ENCODE measurements at regions not wholly inside any gene's neighbourhood (a gene's known extent, or its start where the extent isn't known, plus 50 kb on each side); places are given as distances from the start of the nearest gene placed in this dataset.

DNA sequence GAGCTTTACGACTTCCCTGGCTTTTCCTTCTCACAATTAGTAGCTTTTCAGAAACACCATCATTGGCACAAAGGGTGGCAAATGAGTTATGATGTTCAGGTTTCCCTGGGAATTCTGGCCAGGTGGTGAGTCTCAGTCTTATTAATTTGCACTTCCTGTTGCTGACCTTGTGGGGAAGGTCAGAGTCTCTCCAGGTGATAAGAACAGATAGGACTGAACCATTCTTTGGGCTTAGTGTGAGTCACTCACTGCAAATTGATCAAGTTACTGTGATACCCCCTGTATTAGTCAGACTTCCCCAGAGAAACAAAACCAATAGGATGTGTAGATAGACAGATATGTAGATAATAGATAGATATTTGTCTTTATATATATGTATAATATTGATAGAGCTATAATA lies 53.8 kb upstream of the RANBP3L start:
- FAIRE-seq = no peak

DNA sequence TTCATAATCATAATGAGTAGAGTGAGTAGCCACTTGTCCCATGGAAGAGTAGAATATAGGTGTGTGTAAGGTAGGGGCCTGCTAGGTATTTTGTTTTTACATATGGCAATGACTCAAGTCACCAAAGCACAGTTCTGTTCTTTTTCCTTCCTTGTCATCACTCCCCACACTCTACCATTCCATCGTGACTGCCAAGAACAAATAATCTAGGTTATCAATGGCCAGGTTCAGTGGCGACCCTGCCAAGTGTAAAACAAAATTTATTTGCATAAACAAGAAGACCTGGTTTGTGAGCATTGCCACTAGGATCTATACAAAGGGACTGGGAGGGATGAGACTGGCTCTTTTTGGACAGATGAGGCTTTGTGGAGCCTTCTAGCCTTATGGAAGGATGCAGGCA lies 55.2 kb upstream of the RANBP3L start:
- FAIRE-seq = no peak

DNA sequence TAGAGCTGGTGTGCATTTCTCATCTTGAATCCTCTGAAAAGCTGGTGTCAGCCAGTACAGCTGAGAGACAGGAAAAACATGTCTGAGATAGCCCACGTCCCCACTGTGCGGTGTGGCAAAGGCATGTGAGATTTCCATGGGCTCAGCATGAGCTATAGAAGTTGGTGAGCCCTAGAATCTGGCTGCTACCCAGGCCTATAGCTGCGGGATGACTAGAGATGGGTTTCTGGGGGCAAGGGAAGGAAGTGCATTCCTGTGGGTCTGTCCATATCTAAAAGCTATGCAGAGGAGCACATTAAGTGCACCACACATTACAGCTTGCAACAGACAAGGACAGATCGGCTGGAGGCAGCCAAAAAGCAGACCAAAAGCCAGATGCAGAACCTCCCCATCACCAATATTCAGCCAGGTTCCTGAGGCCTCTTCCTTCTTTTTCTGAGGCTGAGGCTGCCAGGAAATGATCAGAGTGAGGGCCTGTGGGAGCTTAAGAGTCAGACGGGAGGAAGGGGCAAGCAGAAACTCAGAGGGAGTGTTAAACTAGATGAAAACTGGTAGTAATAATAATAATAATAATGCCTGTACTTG lies 55.8 kb upstream of the RANBP3L start:
- FAIRE-seq = no peak

DNA sequence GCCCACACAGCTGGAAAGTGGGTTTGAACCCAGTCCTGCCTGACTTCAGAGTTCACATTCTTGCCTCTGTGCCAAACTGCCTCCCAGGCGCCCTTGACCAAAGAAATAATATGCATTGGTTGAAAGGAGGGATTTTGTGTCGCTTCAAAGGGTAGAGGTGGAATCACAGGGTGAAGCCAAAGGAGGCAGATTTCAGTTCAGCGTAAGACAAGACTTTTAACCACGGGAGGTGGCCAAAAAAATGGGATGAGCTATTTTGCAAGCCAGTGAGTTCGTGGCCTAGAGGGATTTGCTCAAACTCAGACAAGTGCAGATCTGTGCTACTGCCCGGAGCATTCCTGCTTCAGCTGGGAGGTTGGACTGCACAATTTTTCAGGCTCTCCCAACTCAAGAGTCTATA lies 57.6 kb upstream of the RANBP3L start:
- FAIRE-seq = no peak

DNA sequence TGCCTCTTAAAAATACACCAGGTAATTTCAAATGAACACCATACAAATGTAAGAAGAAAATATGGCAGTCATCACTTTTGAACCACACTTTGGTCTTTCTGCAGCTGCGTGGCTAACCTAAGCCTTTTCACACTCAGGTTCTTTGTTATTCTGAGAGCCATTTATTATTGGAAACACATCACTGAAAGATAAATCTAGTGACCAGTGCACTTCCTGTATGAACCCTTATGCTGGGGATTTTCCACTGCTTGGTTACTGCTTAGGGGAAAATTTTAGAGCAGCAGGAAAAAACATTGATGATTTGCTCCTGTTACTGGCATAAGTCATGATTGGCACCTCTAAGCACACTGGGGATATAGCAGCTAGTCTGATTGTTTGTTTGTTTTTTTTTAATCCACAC lies 58.6 kb upstream of the RANBP3L start:
- FAIRE-seq = no peak

DNA sequence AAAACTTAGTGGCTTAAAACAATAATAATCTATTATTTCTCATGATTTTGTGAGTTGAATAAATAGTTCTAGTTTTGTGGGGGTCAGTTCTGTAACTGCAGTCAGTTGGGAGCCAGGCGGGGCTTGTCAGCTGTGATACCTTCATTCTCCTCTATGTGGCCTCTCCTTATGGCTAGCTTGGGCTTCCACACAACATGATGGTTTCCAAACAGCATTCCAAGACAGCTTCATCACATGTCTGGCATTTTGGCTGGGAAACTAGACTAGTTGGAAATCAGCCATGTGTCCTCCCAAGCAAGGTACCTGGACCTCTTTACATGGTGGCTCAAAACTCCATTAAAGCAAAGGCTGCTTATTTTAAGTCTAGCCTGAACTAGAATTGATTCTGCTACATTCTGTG lies 61.4 kb upstream of the RANBP3L start:
- no peak for FAIRE-seq

DNA sequence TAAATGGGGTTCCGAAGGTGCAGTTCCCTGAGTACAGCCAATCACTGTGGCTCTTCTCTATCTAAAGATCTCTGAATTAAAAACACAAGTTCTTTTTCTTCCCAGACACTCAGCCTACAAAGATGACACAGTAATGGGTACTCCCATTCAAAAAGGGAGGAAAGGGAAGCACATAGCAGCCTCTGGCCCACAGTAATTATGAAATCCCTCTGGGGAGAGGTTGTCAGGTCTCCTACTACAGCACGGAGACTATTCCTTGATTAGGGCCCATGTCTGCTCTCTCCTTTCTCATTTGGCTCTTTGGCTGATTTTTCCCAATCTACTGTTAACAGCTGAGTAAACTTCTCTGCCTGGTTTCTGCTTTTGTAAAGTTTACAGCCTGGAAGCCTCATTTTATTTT lies 62.0 kb upstream of the RANBP3L start:
- FAIRE-seq = no peak

DNA sequence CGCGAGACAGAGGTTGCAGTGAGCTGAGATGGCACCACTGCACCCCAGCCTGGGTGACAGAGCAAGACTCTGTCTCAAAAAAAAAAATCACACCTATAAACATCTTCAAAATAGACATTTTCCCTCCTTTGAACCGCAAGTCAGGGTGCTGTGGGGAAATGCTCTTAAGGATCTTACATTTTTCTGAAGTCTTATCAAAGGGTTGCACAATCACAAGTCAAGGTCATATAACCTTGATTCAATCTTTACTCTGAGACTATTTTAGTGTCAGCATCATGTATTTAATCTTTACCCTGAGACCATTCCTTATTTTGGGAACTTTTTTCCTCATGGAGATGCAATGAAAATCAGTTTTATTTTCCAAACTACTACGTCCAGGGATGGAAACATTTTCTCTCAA lies 62.8 kb upstream of the RANBP3L start:
- FAIRE-seq = no peak

DNA sequence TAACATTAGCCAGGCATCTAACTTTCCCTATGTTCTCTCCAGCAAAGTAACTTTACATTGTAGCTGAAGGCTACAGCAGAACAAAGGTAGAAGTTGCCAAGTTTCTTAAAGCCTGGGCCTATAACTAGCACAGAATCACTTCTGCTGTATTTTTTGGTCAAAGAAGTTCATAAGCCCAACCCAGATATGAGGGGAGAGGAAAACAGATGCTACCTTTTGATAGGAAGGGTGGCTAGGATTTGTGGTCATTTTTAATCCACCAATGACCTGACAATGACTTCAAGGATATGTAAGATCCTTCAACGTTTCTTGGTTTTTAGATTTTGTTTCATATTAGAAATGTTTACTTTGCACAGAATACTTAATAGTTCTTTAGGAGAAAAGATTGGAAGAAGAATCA lies 64.2 kb upstream of the RANBP3L start:
- no peak for FAIRE-seq

DNA sequence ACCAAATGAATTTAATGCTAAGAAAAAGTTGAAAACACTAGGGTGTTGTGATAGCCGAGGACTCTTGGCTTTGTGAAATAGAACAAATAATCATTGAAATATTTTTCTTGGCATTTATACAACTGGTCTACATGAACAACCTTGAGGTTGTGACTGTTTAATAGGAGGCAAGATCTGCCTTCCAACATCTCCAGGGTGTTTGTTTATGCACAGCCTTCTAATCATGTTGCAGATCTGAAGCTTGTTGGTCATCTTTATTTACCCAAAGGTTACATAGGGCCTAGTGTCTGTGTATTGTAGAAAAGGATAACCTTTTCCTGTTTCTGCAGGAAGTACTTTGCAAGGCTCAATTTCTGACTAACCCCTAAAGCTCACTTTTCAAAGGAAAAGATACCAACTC lies 65.2 kb upstream of the RANBP3L start:
- no peak for FAIRE-seq

DNA sequence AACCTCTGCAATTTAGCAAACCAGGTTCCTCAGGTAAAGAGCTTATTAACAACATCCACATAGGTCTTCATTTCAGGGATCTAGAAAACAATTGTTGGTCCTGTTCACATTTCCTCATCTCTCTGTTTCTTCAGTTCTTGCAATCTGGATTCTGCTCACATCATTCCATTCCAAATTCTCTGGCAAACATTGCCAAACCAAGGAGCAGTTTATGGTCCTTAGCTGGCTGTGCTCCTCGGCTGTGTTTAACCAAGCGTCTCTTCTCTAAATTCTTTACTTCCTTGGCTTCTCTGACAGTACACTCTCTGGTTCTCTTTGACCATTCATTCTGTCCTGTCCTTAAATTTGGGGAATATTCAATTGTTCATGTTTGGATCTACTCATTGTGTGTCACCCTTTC lies 65.8 kb upstream of the RANBP3L start:
- FAIRE-seq = no peak

DNA sequence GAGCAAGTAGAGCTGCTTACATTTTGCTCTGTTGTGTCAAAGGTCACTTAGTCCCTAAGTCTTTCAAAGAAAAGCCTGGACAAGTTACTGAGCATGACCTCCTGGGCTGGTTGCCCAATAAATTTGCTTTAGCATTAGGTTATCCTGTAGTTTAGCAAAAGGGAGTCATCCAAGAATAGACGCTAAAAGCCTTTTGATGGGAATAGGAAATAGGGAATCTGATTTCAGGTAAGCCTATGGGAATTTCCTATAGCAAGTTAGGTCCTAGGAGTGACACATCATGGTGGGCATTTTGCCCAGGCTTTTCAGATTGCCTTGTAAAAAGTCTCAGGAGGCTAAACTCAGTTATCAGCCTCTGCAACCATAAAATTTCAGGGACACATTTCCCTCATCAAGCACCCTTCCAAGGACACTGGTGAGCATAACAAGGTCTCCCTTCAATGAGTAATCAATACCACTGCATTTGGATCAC lies 67.6 kb upstream of the RANBP3L start:
- no peak for FAIRE-seq

DNA sequence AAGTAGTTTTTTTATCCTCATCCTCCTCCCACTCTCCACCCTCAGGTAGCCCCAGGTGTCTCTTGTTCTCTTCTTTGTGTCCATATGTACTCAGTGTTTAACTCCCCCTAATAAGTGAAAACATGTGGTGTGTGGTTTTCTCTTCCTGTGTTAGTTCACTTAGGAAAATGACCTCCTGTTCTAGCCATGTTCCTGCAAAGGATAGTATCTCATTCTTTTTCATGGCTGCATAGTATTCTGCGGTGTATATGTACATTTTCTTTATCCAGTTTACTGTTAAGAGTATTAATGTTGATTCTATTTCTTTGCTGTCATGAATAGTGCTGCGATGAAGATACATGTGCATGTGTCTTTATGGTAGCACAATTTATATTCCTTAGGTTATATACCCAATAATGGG lies 68.4 kb upstream of the RANBP3L start:
- FAIRE-seq = no peak

DNA sequence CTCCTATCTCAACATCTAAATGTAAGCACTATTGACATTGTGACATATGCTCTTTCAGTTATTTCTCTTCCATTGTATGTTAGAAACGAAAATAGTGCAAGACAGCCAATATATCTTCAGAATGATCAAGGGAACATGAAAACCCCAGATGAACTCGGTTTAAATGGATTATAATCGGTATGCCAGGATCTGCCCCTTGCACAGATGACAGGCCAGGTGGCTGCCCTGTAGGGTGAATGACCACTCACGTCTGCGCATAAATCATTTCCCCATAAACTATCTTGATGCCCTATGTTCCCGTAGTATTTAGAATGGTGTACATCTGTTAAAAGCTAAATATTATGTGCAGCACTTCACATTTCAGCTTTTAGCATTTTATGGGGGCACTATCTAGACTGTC lies 69.7 kb upstream of the RANBP3L start:
- FAIRE-seq = no peak

DNA sequence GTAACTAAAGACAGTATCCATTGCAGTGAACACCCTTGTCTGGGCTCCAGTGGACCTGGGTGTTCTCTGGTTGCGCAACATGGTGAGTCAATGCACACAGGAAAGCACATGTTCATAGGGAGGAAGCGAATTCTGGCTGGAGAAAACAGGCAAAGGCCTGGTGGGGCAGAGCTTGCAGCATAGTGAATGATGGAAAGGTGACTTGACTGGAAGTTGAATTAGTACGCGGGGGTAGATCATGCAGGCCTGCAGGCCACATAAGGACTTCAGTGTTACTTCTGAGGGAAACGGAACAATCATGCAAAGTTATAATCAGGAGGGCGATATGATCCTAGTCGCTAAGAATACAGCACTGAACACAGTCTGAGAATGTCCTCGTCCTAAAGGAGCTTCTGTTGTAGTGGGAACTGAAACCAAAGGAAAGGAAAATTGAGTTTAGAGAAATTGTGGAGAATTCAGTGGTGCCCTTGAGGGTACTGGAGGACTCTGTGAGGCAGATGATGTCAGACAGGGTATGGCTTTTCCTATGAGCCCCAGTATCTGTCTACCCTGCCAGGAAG lies 71.9 kb upstream of the RANBP3L start:
- FAIRE-seq = no peak

DNA sequence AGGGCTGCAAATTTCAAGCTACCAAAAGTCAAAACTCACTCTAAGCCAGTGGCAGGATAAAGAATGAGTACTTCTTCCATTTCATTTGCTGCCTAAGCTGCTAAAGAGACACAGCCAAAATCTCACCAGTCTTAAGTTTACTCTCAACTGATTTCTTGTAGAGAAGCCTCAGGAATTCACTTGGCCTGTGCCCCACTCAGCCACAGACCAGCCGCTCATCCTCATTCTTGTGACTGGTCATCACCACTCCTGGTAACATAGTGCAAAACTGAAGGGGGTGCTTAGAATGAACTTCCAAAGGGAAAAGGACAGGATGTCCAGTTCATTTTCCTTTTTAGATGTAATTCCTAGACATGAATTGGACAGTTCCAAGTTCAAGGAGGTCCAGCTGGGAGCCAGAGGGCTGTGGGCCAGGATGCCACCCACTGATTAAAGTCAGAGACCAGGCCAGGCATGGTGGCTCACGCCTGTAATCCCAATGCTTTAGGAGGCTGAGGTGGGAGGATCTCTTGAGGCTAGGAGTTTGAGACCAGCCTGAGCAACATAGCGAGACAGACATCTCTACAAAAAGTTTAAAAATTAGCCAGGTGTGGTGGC lies 72.7 kb upstream of the RANBP3L start:
- FAIRE-seq = no peak

DNA sequence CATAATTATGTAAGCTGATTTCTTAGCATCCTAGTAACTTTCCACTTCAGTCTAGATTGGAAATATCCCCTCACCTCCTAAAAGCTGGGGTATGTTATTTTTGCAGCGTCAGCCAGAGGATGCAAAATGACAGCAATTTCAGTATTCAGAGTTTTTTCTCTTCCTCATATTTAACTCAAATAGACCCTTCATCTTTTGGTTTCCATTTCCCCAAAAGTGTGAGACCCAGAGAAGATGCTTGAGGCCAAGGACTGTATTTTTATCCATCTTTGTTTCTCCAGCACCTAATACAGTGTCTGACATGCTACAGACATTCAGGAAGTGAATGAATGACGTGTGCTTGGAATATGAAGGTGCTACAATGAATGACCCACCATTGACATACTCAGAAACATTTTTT lies 75.5 kb upstream of the RANBP3L start:
- no peak for FAIRE-seq

DNA sequence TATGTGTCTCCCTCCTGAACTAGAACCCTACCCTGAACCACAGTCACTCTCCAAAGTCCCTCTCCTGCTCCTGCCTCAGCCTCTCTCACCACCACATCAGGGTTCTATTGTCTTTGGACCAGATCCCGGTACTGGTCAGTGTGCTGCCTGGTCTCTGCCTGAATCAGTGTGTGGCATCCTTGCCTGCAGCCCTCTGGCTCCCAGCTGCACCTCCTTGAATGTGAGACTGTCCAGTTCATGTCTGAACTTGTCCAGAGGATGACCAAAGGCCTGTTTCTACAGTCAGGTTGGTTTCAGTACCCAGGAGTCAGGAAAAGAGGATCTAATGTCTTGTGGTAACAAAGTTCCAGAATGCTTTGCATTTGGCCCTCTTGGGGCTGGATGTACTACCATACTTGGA lies 76.8 kb upstream of the RANBP3L start:
- FAIRE-seq = no peak

DNA sequence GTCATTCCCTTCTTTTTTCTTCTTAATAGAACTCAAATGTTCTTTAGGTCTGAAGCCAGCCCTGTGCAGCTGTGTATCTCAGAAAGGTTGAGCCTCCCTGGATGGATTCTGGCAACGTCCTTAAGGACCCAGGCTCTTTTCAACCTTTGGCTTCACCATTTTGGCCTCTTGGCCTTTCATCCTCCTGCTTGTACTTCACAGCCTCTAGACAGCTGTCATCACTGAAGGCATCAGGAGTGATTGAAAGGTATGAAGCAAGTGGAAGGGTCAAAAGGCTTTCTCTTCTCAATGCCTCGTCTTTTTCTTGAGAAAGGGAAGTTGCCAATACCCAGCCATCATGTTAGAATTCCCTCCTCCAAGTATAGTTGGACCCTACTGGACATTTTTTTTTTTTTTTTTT lies 81.2 kb upstream of the RANBP3L start:
- FAIRE-seq = no peak

DNA sequence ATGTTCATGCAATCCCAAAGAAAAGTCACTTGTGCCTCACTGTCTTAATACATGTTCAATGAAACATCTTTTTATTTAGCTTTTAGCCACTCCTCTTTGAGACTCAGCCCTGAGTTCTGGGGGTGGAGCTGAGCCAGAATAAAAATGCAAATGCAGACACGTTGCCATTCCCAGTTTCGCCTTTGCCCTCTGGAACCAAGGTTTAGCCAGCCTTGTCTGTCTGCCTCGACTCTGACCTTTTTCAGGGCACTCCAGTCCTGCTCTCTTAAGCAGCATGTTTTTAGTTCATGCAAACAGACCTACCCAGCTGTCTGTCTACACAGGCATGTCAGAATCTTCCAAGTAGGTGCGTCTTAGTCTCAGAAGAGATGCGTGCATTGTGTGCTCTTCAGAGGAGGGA lies 82.2 kb upstream of the RANBP3L start:
- FAIRE-seq = no peak

DNA sequence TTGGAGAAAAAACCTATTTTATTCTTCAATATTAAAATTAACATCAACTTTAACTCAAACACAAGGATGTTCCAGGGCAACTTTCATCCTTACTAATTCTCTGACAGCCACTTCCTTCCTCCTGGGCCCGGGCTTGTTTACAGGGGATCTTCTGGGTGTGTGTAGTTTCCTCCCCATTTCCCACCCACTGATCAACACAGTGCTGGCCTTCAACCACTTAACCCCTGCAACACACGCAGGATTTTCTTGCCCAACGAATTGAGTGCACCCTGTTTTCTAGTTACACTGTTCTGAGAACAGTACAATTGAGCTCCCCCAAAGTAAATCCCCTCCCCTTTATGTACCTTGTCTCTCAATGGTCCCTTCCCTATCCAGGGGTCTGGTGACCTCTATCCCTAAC lies 83.1 kb upstream of the RANBP3L start:
- no peak for FAIRE-seq

DNA sequence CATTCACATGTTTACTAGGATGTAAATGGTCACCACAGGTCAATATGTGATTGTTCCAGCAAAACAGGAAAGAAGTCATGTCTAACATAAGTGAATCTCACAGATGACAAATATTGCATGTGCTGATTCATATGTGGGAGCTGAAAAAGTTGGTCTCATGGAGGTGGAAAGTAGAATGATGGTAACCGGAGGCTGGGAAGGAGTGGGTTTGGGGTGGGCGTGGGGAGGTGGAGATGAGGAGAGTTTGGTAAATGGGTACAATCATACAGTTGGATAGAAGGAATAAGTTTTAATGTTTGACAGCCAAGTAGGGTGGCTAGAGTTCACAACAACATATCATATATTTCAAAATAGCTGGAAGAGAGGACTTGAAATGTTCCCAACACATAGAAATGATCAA lies 83.8 kb upstream of the RANBP3L start:
- FAIRE-seq = no peak

DNA sequence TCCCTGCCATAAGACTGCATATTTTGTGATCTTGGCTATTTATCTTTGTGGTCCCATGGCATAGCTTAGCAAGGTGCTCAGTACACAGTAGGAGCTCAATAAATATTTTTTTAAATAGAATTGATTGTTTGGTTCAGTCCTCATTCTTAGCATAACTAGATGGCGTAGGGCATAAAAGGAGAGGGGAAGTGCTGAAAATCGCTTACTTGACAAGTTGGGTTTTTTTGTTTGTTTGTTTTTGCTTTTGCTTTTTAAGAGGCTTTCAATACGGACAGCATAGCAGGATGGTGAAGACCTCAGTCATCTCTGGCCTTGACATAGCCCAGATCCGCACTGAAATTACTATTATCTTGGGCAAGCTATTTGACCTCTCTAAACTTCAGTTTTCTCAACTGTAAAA lies 86.6 kb upstream of the RANBP3L start:
- FAIRE-seq = no peak

DNA sequence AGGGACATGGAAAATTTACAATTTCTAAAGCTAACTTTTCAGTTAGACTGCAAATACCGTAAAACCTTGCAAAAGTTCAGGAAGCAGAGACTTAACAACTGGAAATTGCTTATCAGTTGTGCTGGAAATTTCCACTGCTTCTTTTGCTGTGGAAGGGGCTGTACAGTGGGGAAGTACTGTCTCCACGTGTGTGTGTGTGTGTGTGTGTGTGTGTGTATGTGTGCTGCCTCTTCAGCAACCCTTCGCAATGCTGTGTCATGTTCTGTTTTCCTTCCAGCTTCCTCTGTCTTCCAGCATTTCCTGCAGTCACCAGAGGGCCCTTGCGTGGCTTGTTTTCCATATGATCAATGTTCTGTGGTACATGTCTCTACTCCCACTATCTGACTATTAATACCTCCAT lies 87.5 kb upstream of the RANBP3L start:
- FAIRE-seq = no peak

DNA sequence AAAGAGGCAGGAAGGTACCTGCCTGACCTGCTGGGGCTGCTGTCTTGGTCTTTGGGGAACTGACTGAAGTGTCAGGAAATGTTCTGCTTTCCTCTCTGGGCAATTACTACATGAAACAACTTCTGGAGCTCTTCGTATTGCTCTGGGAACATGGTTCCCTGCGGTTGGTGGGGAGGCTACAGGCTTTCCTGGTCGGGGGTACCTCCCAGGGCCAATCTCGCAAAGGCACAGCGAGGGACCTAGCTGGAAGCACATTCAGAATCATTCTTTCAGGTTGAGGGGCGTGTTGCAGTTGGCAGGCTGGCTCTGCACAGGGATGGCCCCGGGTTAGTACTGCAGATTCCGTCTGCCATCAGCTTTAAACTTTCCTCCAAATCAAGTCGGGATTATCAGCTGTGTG lies 88.9 kb upstream of the RANBP3L start:
- FAIRE-seq = no peak
